ENCODE measurements at regions not wholly inside any gene's neighbourhood (a gene's known extent, or its start where the extent isn't known, plus 50 kb on each side); places are given as distances from the start of the nearest gene placed in this dataset.
"Not testable (repeated sequence)": the region's sequence is repeated elsewhere in the genome, so short reads cannot be mapped to it uniquely, and the experiment has no call there.

GRCh38 chr14:105979446-105979845, 453.1 kb downstream of the TMEM121 start (continued):
- TF ChIP-seq JUND (IDR thresholded peaks at IDR 0.05) (no peak), GABPA (IDR thresholded peaks at IDR 0.05 in 1 of 2, conservative IDR thresholded peaks at IDR 0.05 in 1 of 2) (no peak)

- Histone ChIP-seq H3K4me3 (ENCODE audit: low read depth in 1 of 3, low read length in 3 of 3) (no peak overlapping the region), H3K9ac (ENCODE audit: low read depth in 1 of 2, low read length in 2 of 2) (no peak overlapping the region), H3K9me3 (ENCODE audit: control insufficient read depth in 4 of 4, low read length in 3 of 4) (no peaks in the 10 kb centered on the region), H3K4me1 (ENCODE audit: control insufficient read depth in 4 of 4, insufficient read depth in 4 of 4, low read length in 3 of 4) (no peaks in the 10 kb centered on the region), H3K27ac (ENCODE audit: low read depth in 1 of 2, low read length in 2 of 2) (no peak overlapping the region), H3K36me3 (ENCODE audit: control insufficient read depth in 4 of 4, insufficient read depth in 3 of 4, low read depth in 1 of 4, low read length in 3 of 4) (no peaks in the 10 kb centered on the region), H3K27me3 (ENCODE audit: control insufficient read depth in 4 of 4, insufficient read depth in 4 of 4, low read length in 3 of 4) (peaks cover 0 to 7% (median 0%) of the 10 kb centered on the region in 4 donors)
- DNase-seq (ENCODE audit: low spot score), result no peak
- 64% methylated on average over 10 of the region's 10 CpGs for WGBS
- TF ChIP-seq HNF4G (IDR thresholded peaks at IDR 0.05) (no peak), FOXA2 (IDR thresholded peaks at IDR 0.05) (no peak), SP1 (IDR thresholded peaks at IDR 0.05) (no peak), FOXA1 (IDR thresholded peaks at IDR 0.05) (no peak), GABPA (IDR thresholded peaks at IDR 0.05 in 1 of 2, conservative IDR thresholded peaks at IDR 0.05 in 1 of 2) (no peak), REST (IDR thresholded peaks at IDR 0.05) (no peak), RXRA (IDR thresholded peaks at IDR 0.05) (no peak), NR2F2 (IDR thresholded peaks at IDR 0.05) (no peak), RAD21 (IDR thresholded peaks at IDR 0.05) (no peak), YY1 (IDR thresholded peaks at IDR 0.05) (no peak), CTCF (IDR thresholded peaks at IDR 0.05; ENCODE audit: low read depth, low read length, missing input control) (no peak), TAF1 (conservative IDR thresholded peaks at IDR 0.05) (no peak), HNF4A (conservative IDR thresholded peaks at IDR 0.05) (no peak)
- TF ChIP-seq, protein P1, sequence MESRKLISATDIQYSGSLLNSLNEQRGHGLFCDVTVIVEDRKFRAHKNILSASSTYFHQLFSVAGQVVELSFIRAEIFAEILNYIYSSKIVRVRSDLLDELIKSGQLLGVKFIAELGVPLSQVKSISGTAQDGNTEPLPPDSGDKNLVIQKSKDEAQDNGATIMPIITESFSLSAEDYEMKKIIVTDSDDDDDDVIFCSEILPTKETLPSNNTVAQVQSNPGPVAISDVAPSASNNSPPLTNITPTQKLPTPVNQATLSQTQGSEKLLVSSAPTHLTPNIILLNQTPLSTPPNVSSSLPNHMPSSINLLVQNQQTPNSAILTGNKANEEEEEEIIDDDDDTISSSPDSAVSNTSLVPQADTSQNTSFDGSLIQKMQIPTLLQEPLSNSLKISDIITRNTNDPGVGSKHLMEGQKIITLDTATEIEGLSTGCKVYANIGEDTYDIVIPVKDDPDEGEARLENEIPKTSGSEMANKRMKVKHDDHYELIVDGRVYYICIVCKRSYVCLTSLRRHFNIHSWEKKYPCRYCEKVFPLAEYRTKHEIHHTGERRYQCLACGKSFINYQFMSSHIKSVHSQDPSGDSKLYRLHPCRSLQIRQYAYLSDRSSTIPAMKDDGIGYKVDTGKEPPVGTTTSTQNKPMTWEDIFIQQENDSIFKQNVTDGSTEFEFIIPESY (IDR thresholded peaks at IDR 0.05), result no peak
Measured at GRCh38 chr14:105980224-105980623, 453.8 kb downstream of the TMEM121 start.

- 58% methylated on average over 8 of the region's 8 CpGs for WGBS
- H3K4me3 ChIP-seq (ENCODE audit: low read depth in 1 of 3, low read length in 3 of 3); H3K27me3 ChIP-seq (ENCODE audit: control insufficient read depth in 4 of 4, insufficient read depth in 4 of 4, low read length in 3 of 4); DNase-seq (ENCODE audit: low spot score); H3K36me3 ChIP-seq (ENCODE audit: control insufficient read depth in 4 of 4, insufficient read depth in 3 of 4, low read depth in 1 of 4, low read length in 3 of 4); H3K9ac ChIP-seq (ENCODE audit: low read depth in 1 of 2, low read length in 2 of 2); H3K9me3 ChIP-seq (ENCODE audit: control insufficient read depth in 4 of 4, low read length in 3 of 4); H3K4me1 ChIP-seq (ENCODE audit: control insufficient read depth in 4 of 4, insufficient read depth in 4 of 4, low read length in 3 of 4); H3K27ac ChIP-seq (ENCODE audit: low read depth in 1 of 2, low read length in 2 of 2): not testable (repeated sequence)
Measured at GRCh38 chr14:105981517-105982302, 455.3 kb downstream of the TMEM121 start.
